Gastrocnemius medialis (tissue), 4 donors: ENCODE measurements at regions not wholly inside any gene's neighbourhood (a gene's known extent, or its start where the extent isn't known, plus 50 kb on each side); places are given as distances from the start of the nearest gene placed in this dataset.

Source experiments
- POLR2A ChIP-seq, 2 donors: fragments of 450-650 bp; IDR thresholded peaks; one replicate each; pipeline ENCODE4 v1.6.1; 2017; ENCODE audit warnings: antibody characterized with exemption in 2 of 2, mild to moderate bottlenecking in 2 of 2, moderate library complexity in 2 of 2
- TF ChIP-seq, protein P1 (sequence below), 5 experiments: fragments of 450-650 bp in 3 of 5; fragments of 200-600 bp in 2 of 5; sonication (generic) in 2 of 5; IDR thresholded peaks in 4 of 5; conservative IDR thresholded peaks in 1 of 5; 1 replicate in 4 of 5; 2 replicates in 1 of 5; pipeline ENCODE4 v1.5.1; 2016 to 2019; ENCODE audit warnings: antibody characterized with exemption in 5 of 5, mild to moderate bottlenecking in 3 of 5, moderate library complexity in 3 of 5

DNA sequence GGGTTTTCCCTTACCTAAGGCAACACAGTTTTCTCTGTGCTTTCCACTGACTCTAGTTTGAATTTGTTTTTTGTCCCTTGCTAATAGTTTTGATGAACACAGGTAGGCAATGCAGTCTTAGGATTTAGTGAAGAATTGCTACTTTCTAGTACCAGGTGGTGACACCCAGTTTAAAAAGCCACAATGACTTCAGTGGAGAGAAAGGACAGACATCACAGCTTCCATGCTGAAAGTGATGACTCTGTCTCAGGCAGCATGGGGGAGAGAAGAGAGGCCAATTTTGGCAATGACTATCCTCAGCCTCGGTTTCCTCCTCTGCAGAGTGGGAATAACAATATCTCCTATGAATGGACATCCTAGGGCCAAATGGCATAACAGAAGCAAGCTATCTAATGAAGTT lies 118.8 kb downstream of the AXIN2 start:
- no peak for TF ChIP-seq POLR2A (IDR thresholded peaks at IDR 0.05)
- TF ChIP-seq, protein P1, sequence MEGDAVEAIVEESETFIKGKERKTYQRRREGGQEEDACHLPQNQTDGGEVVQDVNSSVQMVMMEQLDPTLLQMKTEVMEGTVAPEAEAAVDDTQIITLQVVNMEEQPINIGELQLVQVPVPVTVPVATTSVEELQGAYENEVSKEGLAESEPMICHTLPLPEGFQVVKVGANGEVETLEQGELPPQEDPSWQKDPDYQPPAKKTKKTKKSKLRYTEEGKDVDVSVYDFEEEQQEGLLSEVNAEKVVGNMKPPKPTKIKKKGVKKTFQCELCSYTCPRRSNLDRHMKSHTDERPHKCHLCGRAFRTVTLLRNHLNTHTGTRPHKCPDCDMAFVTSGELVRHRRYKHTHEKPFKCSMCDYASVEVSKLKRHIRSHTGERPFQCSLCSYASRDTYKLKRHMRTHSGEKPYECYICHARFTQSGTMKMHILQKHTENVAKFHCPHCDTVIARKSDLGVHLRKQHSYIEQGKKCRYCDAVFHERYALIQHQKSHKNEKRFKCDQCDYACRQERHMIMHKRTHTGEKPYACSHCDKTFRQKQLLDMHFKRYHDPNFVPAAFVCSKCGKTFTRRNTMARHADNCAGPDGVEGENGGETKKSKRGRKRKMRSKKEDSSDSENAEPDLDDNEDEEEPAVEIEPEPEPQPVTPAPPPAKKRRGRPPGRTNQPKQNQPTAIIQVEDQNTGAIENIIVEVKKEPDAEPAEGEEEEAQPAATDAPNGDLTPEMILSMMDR (IDR thresholded peaks at IDR 0.05 in 4 of 5, conservative IDR thresholded peaks at IDR 0.05 in 1 of 5) = no peak
